GM18951 (cell line): ENCODE measurements at regions not wholly inside any gene's neighbourhood (a gene's known extent, or its start where the extent isn't known, plus 50 kb on each side); places are given as distances from the start of the nearest gene placed in this dataset.
"Not testable (repeated sequence)": the region's sequence is repeated elsewhere in the genome, so short reads cannot be mapped to it uniquely, and the experiment has no call there.

Experiments
- POLR2A ChIP-seq: IDR thresholded peaks from 4 replicates; pipeline ENCODE4 v1.6.1; 2011; ENCODE audit warnings: mild to moderate bottlenecking; ENCODE audit not compliant: insufficient read length, insufficient read depth; ENCODE audit errors: extremely low read depth
- in situ Hi-C: fragments of 300-500 bp; cut with MboI; formaldehyde crosslinking; loops from one replicate; pipeline ENCODE4 v1.12.0; 2022; ENCODE audit warnings: low sequenced_read_pairs, mixed read lengths, inconsistent platforms; ENCODE audit not compliant: unreplicated experiment

GRCh38 chr15:93973287-93973686, 258.1 kb upstream of the MCTP2 start:
- in situ Hi-C loops, result no loop called here
- no peak for TF ChIP-seq POLR2A

GRCh38 chr15:93968773-93969172, 262.6 kb upstream of the MCTP2 start:
- in situ Hi-C loops, result no loop called here
- TF ChIP-seq POLR2A, result no peak

- in situ Hi-C loops, result no loop called here
- TF ChIP-seq POLR2A, result no peak
Measured at GRCh38 chr15:93965304-93965908, 266.0 kb upstream of the MCTP2 start.

GRCh38 chr15:93954985-93955571, 276.3 kb upstream of the MCTP2 start:
- no peak for TF ChIP-seq POLR2A
- in situ Hi-C loops, result no loop called here

GRCh38 chr15:93948726-93949125, 282.6 kb upstream of the MCTP2 start:
- TF ChIP-seq POLR2A, result no peak
- in situ Hi-C loops, result no loop called here

- in situ Hi-C loops, result no loop called here
- no peak for TF ChIP-seq POLR2A
Measured at GRCh38 chr15:93943586-93943985, 287.8 kb upstream of the MCTP2 start.

GRCh38 chr15:93942269-93942694, 289.1 kb upstream of the MCTP2 start:
- in situ Hi-C loops, result no loop called here

GRCh38 chr15:93941697-93942096, 289.7 kb upstream of the MCTP2 start:
- no peak for TF ChIP-seq POLR2A
- in situ Hi-C loops, result no loop called here

More at GRCh38 chr15:93942269-93942694, 289.1 kb upstream of the MCTP2 start:
- TF ChIP-seq POLR2A, result no peak

GRCh38 chr15:93940226-93940625, 291.1 kb upstream of the MCTP2 start:
- in situ Hi-C loops, result no loop called here
- TF ChIP-seq POLR2A, result no peak

GRCh38 chr15:93932164-93932776, 299.1 kb upstream of the MCTP2 start:
- in situ Hi-C loops, result no loop called here
- TF ChIP-seq POLR2A, result no peak

GRCh38 chr15:93929375-93930094, 301.8 kb upstream of the MCTP2 start:
- in situ Hi-C loops, result no loop called here
- no peak for TF ChIP-seq POLR2A

GRCh38 chr15:93920204-93920603, 311.2 kb upstream of the MCTP2 start:
- no peak for TF ChIP-seq POLR2A
- in situ Hi-C loops, result no loop called here

- in situ Hi-C loops, result not testable (repeated sequence)
Measured at GRCh38 chr15:93918801-93919200, 312.6 kb upstream of the MCTP2 start.

- no peak for TF ChIP-seq POLR2A
- in situ Hi-C loops, result no loop called here
Measured at GRCh38 chr15:93917181-93917580, 314.2 kb upstream of the MCTP2 start.
